Glutamatergic neuron (in vitro differentiated cells): ENCODE measurements at regions not wholly inside any gene's neighbourhood (a gene's known extent, or its start where the extent isn't known, plus 50 kb on each side); places are given as distances from the start of the nearest gene placed in this dataset.

Source experiments
- DNase-seq: peaks from one replicate; pipeline ENCODE4 v3.0.0; 2022
- H3K27ac Mint-ChIP-seq: one replicate; pipeline ENCODE4 v1.8.0; 2020; ENCODE audit warnings: mild to moderate bottlenecking, mixed read lengths, inconsistent platforms; ENCODE audit not compliant: unreplicated experiment
- H3K27me3 Mint-ChIP-seq: one replicate; pipeline ENCODE4 v1.8.0; 2020; ENCODE audit warnings: mild to moderate bottlenecking, moderate library complexity, mixed read lengths, inconsistent platforms; ENCODE audit not compliant: unreplicated experiment
- H3K36me3 Mint-ChIP-seq: one replicate; pipeline ENCODE4 v1.8.0; 2020; ENCODE audit warnings: mild to moderate bottlenecking, mixed read lengths, inconsistent platforms; ENCODE audit not compliant: unreplicated experiment
- H3K4me1 Mint-ChIP-seq: one replicate; pipeline ENCODE4 v1.8.0; 2020; ENCODE audit warnings: mild to moderate bottlenecking, low read depth, mixed read lengths, inconsistent platforms; ENCODE audit not compliant: unreplicated experiment
- H3K4me3 Mint-ChIP-seq: one replicate; pipeline ENCODE4 v1.8.0; 2020; ENCODE audit warnings: mild to moderate bottlenecking, mixed read lengths, inconsistent platforms; ENCODE audit not compliant: unreplicated experiment
- H3K9me3 Mint-ChIP-seq: one replicate; pipeline ENCODE4 v1.8.0; 2020; ENCODE audit warnings: mild to moderate bottlenecking, moderate library complexity, mixed read lengths, inconsistent platforms; ENCODE audit not compliant: unreplicated experiment
- TF ChIP-seq, protein P1 (sequence below): fragments of 200-600 bp; sonication (generic); IDR thresholded peaks from one replicate; pipeline ENCODE4 v1.5.0; 2021; ENCODE audit not compliant: partially characterized antibody, unreplicated experiment

GRCh38 chr2:200026332-200027230, 71.2 kb downstream of the MAIP1 start:
- TF ChIP-seq, protein P1, sequence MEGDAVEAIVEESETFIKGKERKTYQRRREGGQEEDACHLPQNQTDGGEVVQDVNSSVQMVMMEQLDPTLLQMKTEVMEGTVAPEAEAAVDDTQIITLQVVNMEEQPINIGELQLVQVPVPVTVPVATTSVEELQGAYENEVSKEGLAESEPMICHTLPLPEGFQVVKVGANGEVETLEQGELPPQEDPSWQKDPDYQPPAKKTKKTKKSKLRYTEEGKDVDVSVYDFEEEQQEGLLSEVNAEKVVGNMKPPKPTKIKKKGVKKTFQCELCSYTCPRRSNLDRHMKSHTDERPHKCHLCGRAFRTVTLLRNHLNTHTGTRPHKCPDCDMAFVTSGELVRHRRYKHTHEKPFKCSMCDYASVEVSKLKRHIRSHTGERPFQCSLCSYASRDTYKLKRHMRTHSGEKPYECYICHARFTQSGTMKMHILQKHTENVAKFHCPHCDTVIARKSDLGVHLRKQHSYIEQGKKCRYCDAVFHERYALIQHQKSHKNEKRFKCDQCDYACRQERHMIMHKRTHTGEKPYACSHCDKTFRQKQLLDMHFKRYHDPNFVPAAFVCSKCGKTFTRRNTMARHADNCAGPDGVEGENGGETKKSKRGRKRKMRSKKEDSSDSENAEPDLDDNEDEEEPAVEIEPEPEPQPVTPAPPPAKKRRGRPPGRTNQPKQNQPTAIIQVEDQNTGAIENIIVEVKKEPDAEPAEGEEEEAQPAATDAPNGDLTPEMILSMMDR, result no peak
- Mint-ChIP-seq H3K4me1 (no peaks in the 10 kb centered on the region), H3K27ac (no peak overlapping the region), H3K36me3 (no peaks in the 10 kb centered on the region), H3K27me3 (no peaks in the 10 kb centered on the region), H3K4me3 (no peak overlapping the region), H3K9me3 (peaks cover 6% of the 10 kb centered on the region)
- no peak for DNase-seq

- Mint-ChIP-seq H3K4me1 (peaks cover 6% of the 10 kb centered on the region), H3K9me3 (peaks cover 6% of the 10 kb centered on the region), H3K27me3 (no peaks in the 10 kb centered on the region), H3K27ac (no peak overlapping the region), H3K4me3 (no peak overlapping the region), H3K36me3 (no peaks in the 10 kb centered on the region)
- TF ChIP-seq, protein P1, result no peak
- DNase-seq, result no peak
These were observed 73.6 kb downstream of the MAIP1 start for GRCh38 chr2:200028998-200029397.

- Mint-ChIP-seq H3K27me3 (no peaks in the 10 kb centered on the region), H3K4me3 (no peak overlapping the region), H3K9me3 (no peaks in the 10 kb centered on the region), H3K36me3 (no peaks in the 10 kb centered on the region), H3K4me1 (peaks cover 10% of the 10 kb centered on the region), H3K27ac (no peak overlapping the region)
- TF ChIP-seq, protein P1, result no peak
- DNase-seq, result no peak
These were observed 77.5 kb downstream of the MAIP1 start for GRCh38 chr2:200032895-200033294.

GRCh38 chr2:200033929-200034328, 78.5 kb downstream of the MAIP1 start:
- Mint-ChIP-seq H3K9me3 (no peaks in the 10 kb centered on the region), H3K27ac (peak overlapping the region; percentile 62), H3K4me1 (peaks cover 10% of the 10 kb centered on the region), H3K27me3 (no peaks in the 10 kb centered on the region), H3K4me3 (peak overlapping the region; percentile 2), H3K36me3 (no peaks in the 10 kb centered on the region)
- no peak for DNase-seq
- TF ChIP-seq, protein P1, result no peak

- no peaks in the 10 kb centered on the region for H3K36me3 Mint-ChIP-seq
- DNase-seq, result no peak
- H3K4me1 Mint-ChIP-seq, result peaks cover 13% of the 10 kb centered on the region
- no peak overlapping the region for H3K4me3 Mint-ChIP-seq
- no peaks in the 10 kb centered on the region for H3K27me3 Mint-ChIP-seq
- H3K9me3 Mint-ChIP-seq, result no peaks in the 10 kb centered on the region
- H3K27ac Mint-ChIP-seq, result no peak overlapping the region
- TF ChIP-seq, protein P1, result no peak
These were observed 79.4 kb downstream of the MAIP1 start for GRCh38 chr2:200034816-200035215.
